ENCODE measurements at regions not wholly inside any gene's neighbourhood (a gene's known extent, or its start where the extent isn't known, plus 50 kb on each side); places are given as distances from the start of the nearest gene placed in this dataset.

GRCh38 chr5:92472981-92473566, 1090.0 kb upstream of the ARRDC3 start:
- no peak for DNase-seq (ENCODE audit: extremely low read depth, low read depth)
- no peak for TF ChIP-seq CTCF (IDR thresholded peaks at IDR 0.05; ENCODE audit: low read depth, low read length)

- no peak for DNase-seq (ENCODE audit: extremely low read depth, low read depth)
- no peak for TF ChIP-seq CTCF (IDR thresholded peaks at IDR 0.05; ENCODE audit: low read depth, low read length)
These were observed 1088.7 kb upstream of the ARRDC3 start for GRCh38 chr5:92471861-92472260.

DNA sequence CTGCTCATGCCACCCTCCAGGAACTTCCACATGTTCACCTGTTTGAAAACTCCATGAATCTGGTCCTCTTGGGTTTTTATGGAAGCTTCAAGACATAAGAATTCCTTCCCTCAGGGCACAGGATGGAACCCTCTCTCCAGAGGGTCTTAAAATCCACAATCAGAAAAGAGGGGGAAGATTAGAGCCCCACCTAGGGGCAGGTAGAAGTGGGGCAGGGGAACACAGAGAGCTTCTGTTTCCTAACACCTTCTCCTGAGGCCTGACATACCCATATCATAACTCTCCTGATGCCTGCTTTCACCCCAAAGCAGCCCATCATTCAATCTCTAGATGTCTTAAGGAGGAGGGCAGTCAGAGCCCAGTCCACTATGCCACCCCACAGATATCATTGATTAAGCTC, 1087.7 kb upstream of the ARRDC3 start:
- no peak for TF ChIP-seq CTCF (IDR thresholded peaks at IDR 0.05; ENCODE audit: low read depth, low read length)
- no peak for DNase-seq (ENCODE audit: extremely low read depth, low read depth)

DNA sequence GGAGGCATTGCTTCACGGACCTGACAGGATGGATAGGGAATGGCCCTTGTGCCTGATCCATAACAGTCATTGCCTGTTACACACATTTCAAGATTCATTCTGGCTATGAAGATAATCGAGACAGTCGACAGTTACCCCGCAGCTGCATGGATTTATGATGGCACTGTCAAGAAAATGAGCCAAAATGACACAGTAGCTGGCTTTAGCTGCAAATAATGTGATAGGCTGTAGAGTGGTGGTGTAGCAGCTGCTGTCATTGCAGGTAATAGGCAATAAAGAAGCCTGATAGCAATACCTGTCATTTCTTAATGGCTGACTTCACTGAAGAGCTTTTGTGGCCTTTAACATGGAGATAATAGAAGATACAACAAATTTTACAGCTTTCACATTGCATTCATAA, 1085.2 kb upstream of the ARRDC3 start:
- no peak for DNase-seq (ENCODE audit: extremely low read depth, low read depth)
- no peak for TF ChIP-seq CTCF (IDR thresholded peaks at IDR 0.05; ENCODE audit: low read depth, low read length)

DNA sequence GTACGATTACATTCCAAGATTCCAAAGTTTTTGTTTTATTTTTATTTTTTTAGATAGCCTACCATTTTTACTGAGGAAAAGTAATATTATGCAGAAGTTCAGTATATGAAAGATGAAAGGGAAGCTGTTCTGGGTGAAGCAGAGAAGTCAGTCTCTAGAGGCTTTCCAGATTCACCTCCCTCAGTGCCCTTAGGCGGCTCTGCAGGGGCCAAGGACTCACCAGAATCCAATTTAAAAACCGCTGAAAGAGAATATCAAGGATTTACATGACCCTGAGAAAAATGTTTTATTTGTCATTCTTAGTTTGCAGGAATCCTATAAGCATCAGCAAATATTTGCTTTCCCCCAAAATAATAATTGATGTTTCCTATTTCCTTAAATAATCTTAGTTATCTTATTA, 1084.6 kb upstream of the ARRDC3 start:
- no peak for DNase-seq (ENCODE audit: extremely low read depth, low read depth)

GRCh38 chr5:92460505-92460904, 1077.4 kb upstream of the ARRDC3 start:
- TF ChIP-seq CTCF (IDR thresholded peaks at IDR 0.05; ENCODE audit: low read depth, low read length): no peak
- no peak for DNase-seq (ENCODE audit: extremely low read depth, low read depth)

More for the DNA sequence above, 1084.6 kb upstream of the ARRDC3 start:
- no peak for TF ChIP-seq CTCF (IDR thresholded peaks at IDR 0.05; ENCODE audit: low read depth, low read length)

GRCh38 chr5:92459654-92460053, 1076.5 kb upstream of the ARRDC3 start:
- DNase-seq (ENCODE audit: extremely low read depth, low read depth): no peak
- no peak for TF ChIP-seq CTCF (IDR thresholded peaks at IDR 0.05; ENCODE audit: low read depth, low read length)
